Activated T-helper 17 cell treated with anti-CD3 and anti-CD28 coated beads, Interleukin-2, amount 50 U/mL, for 72 hours (primary cell): ENCODE measurements at regions not wholly inside any gene's neighbourhood (a gene's known extent, or its start where the extent isn't known, plus 50 kb on each side); places are given as distances from the start of the nearest gene placed in this dataset.

Experiments used
- ATAC-seq: fragments of 150-1000 bp; cut with Tn5 transposase; replicated peaks from 2 replicates; pipeline ENCODE4 v1.10.0; 2021; ENCODE audit warnings: mild to moderate bottlenecking, moderate library complexity
- H3K27ac Mint-ChIP-seq: one replicate; pipeline ENCODE4 v1.8.0; 2022; ENCODE audit warnings: mixed read lengths
- H3K27me3 Mint-ChIP-seq: one replicate; pipeline ENCODE4 v1.8.0; 2022; ENCODE audit warnings: mixed read lengths
- H3K36me3 Mint-ChIP-seq: one replicate; pipeline ENCODE4 v1.8.0; 2022; ENCODE audit warnings: low read depth, mild to moderate bottlenecking, mixed read lengths
- H3K4me1 Mint-ChIP-seq: one replicate; pipeline ENCODE4 v1.8.0; 2022; ENCODE audit warnings: mixed read lengths
- H3K4me3 Mint-ChIP-seq: one replicate; pipeline ENCODE4 v1.8.0; 2022; ENCODE audit warnings: mild to moderate bottlenecking, mixed read lengths
- H3K9me3 Mint-ChIP-seq: one replicate; pipeline ENCODE4 v1.8.0; 2022; ENCODE audit warnings: mixed read lengths

DNA sequence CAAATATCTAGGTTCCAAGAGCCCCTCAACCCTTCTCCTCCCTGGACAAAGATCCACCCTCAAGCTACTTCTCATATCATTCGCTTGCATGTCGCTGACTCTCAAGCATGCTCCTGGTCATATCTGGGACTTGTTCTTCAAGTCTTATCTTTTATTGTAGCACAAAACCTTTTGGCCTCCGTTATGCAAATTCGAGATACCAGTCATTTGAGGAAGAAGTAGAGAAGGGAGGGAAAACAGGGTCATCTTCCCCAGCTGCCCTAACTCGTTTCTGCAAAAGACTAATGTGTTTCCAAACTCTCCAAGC is 63.8 kb upstream of the ETS2 start:
- no peaks in the 10 kb centered on the region for H3K9me3 Mint-ChIP-seq
- no peaks in the 10 kb centered on the region for H3K27me3 Mint-ChIP-seq
- no peak overlapping the region for H3K27ac Mint-ChIP-seq
- H3K36me3 Mint-ChIP-seq: no peaks in the 10 kb centered on the region
- no peak overlapping the region for H3K4me3 Mint-ChIP-seq
- peaks cover 15% of the 10 kb centered on the region for H3K4me1 Mint-ChIP-seq
- no peak for ATAC-seq

DNA sequence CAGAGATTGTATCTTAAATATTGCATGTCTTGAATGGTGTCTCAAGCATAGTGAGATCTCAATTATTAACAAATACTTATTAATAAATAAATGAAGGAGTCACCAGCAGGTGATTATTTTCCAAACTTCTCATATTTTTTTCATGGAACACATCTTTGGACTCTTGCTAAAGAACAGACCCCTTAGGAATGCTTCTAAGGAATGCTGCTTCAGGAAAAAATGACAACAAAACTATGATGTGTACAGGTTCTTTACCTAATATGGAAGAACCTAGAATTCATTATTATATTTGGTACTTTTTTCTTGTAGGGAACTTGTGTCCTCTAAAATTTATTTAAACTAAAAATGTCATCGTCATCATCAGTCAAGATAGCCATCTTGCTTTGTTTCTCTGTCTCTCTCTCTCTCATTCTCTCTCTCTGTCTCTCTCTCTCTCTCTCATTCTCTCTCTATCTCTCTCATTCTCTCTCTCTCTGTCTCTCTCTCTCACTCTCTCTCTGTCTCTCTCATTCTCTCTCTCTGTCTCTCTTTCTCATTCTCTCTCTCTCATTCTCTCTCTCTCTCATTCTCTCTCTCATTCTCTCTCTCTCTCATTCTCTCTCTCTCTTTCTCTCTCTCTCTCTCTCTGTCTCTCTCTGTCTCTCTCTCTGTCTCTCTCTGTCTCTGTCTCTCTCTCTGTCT is 63.0 kb upstream of the ETS2 start:
- no peaks in the 10 kb centered on the region for H3K36me3 Mint-ChIP-seq
- H3K27me3 Mint-ChIP-seq: no peaks in the 10 kb centered on the region
- no peaks in the 10 kb centered on the region for H3K9me3 Mint-ChIP-seq
- peaks cover 15% of the 10 kb centered on the region for H3K4me1 Mint-ChIP-seq
- ATAC-seq: no peak
- H3K4me3 Mint-ChIP-seq: no peak overlapping the region
- no peak overlapping the region for H3K27ac Mint-ChIP-seq

DNA sequence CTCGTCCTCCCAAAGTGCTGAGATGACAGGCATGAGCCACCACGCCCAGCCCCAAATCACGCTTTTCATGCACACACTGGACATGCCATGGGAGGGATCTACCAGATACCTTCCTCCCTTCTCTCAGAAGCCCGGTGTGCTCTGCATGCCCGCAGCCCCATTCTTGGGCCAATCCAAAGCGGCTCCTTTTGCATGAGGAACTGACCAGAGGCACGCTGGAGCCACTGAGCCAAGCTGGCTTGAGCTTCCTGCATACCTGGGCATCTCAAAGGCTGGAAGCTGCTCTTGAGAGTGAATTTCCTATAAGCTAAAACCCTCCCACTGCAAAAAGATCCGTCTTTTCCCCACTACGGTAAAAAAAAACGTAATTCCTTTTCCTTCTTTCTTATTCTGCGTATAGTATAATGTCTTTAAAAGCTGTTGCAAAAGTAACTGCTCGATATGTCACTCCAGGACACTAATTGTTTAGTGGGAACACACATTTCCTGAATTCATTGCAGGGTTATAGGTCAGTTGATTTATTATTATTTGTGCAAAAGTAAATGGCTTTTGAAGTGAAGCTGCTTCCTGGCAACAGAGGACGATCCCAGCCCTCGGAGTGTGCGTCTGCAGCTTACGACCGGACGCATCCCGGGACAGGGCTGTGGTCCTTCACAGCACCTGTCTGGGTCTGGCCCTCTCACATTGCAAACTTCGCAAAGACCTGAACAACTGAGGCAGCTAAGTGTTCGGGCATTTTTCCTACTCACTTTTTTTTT is 61.8 kb upstream of the ETS2 start:
- no peak for ATAC-seq
- Mint-ChIP-seq H3K4me3 (no peak overlapping the region), H3K36me3 (no peaks in the 10 kb centered on the region), H3K27me3 (no peaks in the 10 kb centered on the region), H3K4me1 (peaks cover 15% of the 10 kb centered on the region), H3K9me3 (no peaks in the 10 kb centered on the region), H3K27ac (no peak overlapping the region)

DNA sequence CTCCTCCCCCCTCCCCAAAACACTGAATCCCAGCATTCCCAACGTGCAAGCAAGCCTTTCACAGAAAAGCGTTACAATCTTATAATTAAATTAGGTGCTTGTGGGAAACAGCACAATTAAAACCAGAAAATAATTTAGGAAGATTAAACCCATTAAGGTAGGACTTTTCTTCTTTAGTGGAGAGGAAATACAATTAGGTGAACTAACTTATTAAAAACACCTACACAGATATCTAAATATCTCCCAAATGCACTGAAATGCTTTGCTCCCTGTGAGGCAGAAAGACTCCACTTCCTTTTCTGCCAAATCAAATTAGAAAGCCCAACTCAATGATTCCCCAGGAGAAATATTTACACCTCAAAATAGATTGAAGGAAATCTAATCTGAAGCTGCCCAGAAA is 60.9 kb upstream of the ETS2 start:
- no peaks in the 10 kb centered on the region for H3K27me3 Mint-ChIP-seq
- peaks cover 15% of the 10 kb centered on the region for H3K4me1 Mint-ChIP-seq
- no peaks in the 10 kb centered on the region for H3K36me3 Mint-ChIP-seq
- no peak overlapping the region for H3K4me3 Mint-ChIP-seq
- H3K27ac Mint-ChIP-seq: no peak overlapping the region
- H3K9me3 Mint-ChIP-seq: no peaks in the 10 kb centered on the region
- no peak for ATAC-seq

DNA sequence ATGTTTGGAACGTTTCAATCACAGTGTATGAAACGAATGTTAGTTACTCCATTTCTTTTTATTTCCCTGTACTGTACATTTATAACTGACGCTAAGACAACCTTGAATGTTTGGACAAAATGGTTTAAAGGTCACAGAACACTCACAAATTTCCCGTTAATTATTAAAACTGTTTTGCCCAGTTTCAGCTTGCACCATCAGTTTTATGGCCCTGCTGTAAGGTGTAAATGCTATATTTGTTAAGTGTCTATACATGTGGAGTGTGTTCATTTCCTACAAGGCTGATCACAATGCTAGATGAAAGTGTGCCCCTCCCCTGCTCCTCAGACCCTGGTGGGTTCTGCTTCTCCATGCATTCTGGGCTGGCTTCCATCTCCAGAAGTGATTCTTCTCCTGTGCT is 57.9 kb upstream of the ETS2 start:
- no peak overlapping the region for H3K27ac Mint-ChIP-seq
- peaks cover 4% of the 10 kb centered on the region for H3K27me3 Mint-ChIP-seq
- no peaks in the 10 kb centered on the region for H3K9me3 Mint-ChIP-seq
- H3K36me3 Mint-ChIP-seq: no peaks in the 10 kb centered on the region
- H3K4me1 Mint-ChIP-seq: no peaks in the 10 kb centered on the region
- ATAC-seq: no peak
- H3K4me3 Mint-ChIP-seq: no peak overlapping the region

DNA sequence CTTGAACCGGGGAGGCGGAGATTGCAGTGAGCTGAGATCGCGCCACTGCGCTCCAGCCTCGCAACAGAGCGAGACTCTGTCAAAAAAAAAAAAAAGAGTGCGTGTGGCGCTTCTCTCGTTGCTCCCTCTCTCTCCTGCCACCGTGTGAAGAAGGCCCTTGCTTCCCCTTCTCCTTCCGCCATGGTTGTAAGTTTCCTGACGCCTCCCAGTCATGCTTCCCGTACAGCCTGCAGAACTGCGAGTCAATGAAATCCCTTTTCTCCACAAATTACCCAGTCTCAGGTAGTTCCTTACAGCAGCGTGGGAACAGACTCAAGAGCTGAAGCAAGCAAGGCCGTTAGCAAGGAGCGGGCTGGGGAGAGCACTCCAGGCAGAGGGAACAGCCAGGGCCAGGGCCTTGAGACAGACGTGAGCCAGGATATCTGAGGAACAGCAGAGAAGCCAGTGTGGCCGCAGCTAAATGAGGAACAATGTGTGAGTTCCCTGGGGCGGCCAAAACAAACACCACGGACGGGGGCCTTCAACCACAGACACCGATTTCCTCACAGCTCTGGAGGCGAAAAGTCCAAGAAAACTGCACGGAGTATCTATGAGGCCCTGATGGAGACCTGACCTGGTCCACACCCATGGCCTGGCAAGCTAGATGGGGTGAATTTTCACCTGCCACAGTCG is 54.2 kb upstream of the ETS2 start:
- Mint-ChIP-seq H3K4me1 (peaks cover 6% of the 10 kb centered on the region), H3K4me3 (no peak overlapping the region), H3K27me3 (peaks cover 4% of the 10 kb centered on the region), H3K36me3 (no peaks in the 10 kb centered on the region), H3K27ac (no peak overlapping the region), H3K9me3 (no peaks in the 10 kb centered on the region)
- ATAC-seq: no peak

DNA sequence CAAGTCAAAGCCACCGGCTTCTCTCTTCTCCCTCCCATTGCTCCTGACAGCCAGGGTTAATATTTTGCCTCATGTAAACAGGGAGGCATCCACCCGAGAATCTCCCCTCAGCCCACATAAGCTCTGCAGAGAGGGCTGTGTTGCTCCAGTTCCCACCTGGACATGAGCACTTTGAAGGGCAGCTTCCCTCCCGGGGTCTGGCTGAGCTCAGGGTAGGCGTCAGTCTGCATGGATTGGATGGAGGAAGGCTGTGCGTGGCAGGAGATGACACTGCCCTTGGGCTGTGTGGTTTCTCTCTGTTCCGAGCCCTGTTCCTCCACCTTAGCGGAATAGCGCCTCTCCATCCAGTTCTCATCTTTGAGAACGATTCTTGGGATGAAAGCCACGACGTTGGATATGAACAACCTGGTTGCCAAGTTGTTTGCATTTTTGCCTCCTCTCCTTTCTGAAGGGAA is 53.7 kb upstream of the ETS2 start:
- Mint-ChIP-seq H3K27ac (no peak overlapping the region), H3K4me1 (peaks cover 6% of the 10 kb centered on the region), H3K27me3 (peaks cover 4% of the 10 kb centered on the region), H3K4me3 (no peak overlapping the region), H3K36me3 (no peaks in the 10 kb centered on the region), H3K9me3 (no peaks in the 10 kb centered on the region)
- no peak for ATAC-seq

DNA sequence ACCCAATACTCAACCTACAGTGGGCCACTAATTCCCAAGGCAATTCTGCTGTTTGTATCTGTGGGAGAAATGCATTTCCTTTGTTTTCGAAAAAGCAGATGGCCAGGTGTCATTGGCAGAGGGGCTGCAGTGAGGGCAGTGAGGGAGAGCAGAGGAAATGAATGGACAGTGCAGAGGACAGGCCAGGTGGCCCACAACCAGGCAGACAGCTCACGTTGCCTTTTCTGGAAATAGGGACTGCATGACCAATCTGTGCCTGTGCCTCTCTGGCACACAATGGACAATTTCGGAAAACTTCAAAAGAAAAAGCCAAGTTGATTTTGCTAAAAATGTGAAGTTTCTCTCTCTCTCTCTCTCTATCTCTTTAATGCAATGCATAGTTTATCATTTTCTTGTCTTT is 52.6 kb upstream of the ETS2 start:
- no peak overlapping the region for H3K4me3 Mint-ChIP-seq
- H3K27me3 Mint-ChIP-seq: peaks cover 4% of the 10 kb centered on the region
- H3K36me3 Mint-ChIP-seq: no peaks in the 10 kb centered on the region
- peaks cover 6% of the 10 kb centered on the region for H3K4me1 Mint-ChIP-seq
- no peak for ATAC-seq
- no peak overlapping the region for H3K27ac Mint-ChIP-seq
- no peaks in the 10 kb centered on the region for H3K9me3 Mint-ChIP-seq

DNA sequence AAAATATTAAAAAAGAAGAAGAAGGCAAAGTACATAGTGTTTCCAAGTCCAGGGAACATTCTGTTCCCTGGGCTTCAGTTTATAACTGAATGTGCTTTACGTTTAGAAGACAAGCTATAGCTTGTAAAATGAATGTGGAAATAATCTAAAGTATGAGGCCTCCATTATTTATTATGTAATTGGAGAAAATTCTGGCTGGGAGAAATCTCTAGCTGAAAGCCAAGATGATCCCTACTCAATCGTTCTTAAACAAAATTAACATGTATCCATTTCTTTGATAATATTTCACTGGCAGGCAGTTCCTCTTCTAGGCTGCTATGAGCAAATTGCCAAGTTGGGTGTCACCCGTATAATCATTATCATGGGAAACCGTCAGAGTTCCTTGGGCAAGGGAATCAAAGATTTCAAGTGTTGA is 52.2 kb upstream of the ETS2 start:
- Mint-ChIP-seq H3K4me1 (peaks cover 6% of the 10 kb centered on the region), H3K9me3 (no peaks in the 10 kb centered on the region), H3K27me3 (peaks cover 4% of the 10 kb centered on the region), H3K4me3 (no peak overlapping the region), H3K36me3 (no peaks in the 10 kb centered on the region), H3K27ac (no peak overlapping the region)
- ATAC-seq: no peak
